Progenitor cell of endocrine pancreas (in vitro differentiated cells): ENCODE measurements at regions not wholly inside any gene's neighbourhood (a gene's known extent, or its start where the extent isn't known, plus 50 kb on each side); places are given as distances from the start of the nearest gene placed in this dataset.
"Not testable (repeated sequence)": the region's sequence is repeated elsewhere in the genome, so short reads cannot be mapped to it uniquely, and the experiment has no call there.

Experiments
- DNase-seq: peaks from one replicate; pipeline ENCODE4 v3.0.0; 2021; ENCODE audit warnings: low spot score; ENCODE audit not compliant: unreplicated experiment
- H3K27ac Mint-ChIP-seq: 2 replicates; pipeline ENCODE4 v1.8.0; 2021; ENCODE audit warnings: mild to moderate bottlenecking, moderate library complexity, mixed read lengths
- H3K27me3 Mint-ChIP-seq: 2 replicates; pipeline ENCODE4 v1.8.0; 2021; ENCODE audit warnings: mixed read lengths
- H3K36me3 Mint-ChIP-seq: 2 replicates; pipeline ENCODE4 v1.8.0; 2022; ENCODE audit warnings: mixed read lengths; ENCODE audit not compliant: insufficient read depth
- H3K4me1 Mint-ChIP-seq: 2 replicates; pipeline ENCODE4 v1.8.0; 2021; ENCODE audit warnings: low read depth, mixed read lengths
- H3K4me3 Mint-ChIP-seq: 2 replicates; pipeline ENCODE4 v1.8.0; 2021; ENCODE audit warnings: low read depth, mild to moderate bottlenecking, moderate library complexity, mixed read lengths
- H3K9me3 Mint-ChIP-seq: 2 replicates; pipeline ENCODE4 v1.8.0; 2021; ENCODE audit warnings: low read depth, mixed read lengths

DNA sequence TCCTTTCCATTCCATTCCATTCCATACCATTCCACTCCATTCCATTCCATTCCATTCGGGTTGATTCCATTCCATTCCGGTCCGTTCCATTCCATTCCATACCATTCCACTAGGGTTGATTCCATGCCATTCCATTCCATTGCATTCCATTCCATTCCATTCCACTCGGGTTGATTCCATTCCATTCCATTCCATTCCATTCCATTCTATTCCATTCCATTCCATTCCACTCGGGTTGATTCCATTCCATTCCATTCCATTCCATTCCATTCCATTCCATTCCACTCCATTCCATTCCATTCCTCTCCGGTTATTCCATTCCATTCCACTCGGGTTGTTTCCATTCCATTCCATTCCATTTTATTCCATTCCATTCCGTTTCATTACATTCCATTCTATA is 153.4 kb downstream of the CWH43 start:
- peaks cover 40% of the 10 kb centered on the region for H3K9me3 Mint-ChIP-seq

GRCh38 chr4:49140351-49140750 is 154.3 kb downstream of the CWH43 start:
- H3K27me3 Mint-ChIP-seq, DNase-seq, H3K4me1 Mint-ChIP-seq, H3K4me3 Mint-ChIP-seq, H3K27ac Mint-ChIP-seq: not testable (repeated sequence)
- H3K9me3 Mint-ChIP-seq = peaks cover 46% of the 10 kb centered on the region
- H3K36me3 Mint-ChIP-seq = peaks cover 24% of the 10 kb centered on the region

More for the DNA sequence above, 153.4 kb downstream of the CWH43 start:
- H3K4me3 Mint-ChIP-seq, H3K4me1 Mint-ChIP-seq, H3K27me3 Mint-ChIP-seq, DNase-seq, H3K27ac Mint-ChIP-seq: not testable (repeated sequence)
- H3K36me3 Mint-ChIP-seq = peaks cover 20% of the 10 kb centered on the region

DNA sequence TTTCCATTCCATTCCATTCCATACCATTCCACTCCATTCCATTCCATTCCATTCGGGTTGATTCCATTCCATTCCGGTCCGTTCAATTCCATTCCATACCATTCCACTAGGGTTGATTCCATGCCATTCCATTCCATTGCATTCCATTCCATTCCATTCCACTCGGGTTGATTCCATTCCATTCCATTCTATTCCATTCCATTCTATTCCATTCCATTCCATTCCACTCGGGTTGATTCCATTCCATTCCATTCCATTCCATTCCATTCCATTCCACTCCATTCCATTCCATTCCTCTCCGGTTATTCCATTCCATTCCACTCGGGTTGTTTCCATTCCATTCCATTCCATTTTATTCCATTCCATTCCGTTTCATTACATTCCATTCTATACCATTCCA is 155.9 kb downstream of the CWH43 start:
- H3K4me1 Mint-ChIP-seq, DNase-seq, H3K27ac Mint-ChIP-seq, H3K4me3 Mint-ChIP-seq, H3K27me3 Mint-ChIP-seq: not testable (repeated sequence)
- peaks cover 25% of the 10 kb centered on the region for H3K36me3 Mint-ChIP-seq
- peaks cover 59% of the 10 kb centered on the region for H3K9me3 Mint-ChIP-seq

- not testable (repeated sequence) for DNase-seq, H3K4me1 Mint-ChIP-seq, H3K27ac Mint-ChIP-seq, H3K27me3 Mint-ChIP-seq, H3K4me3 Mint-ChIP-seq
- Mint-ChIP-seq H3K9me3 (peaks cover 84% of the 10 kb centered on the region), H3K36me3 (peaks cover 38% of the 10 kb centered on the region)
These were observed 161.1 kb downstream of the CWH43 start for GRCh38 chr4:49147143-49147542.

- peaks cover 87% of the 10 kb centered on the region for H3K9me3 Mint-ChIP-seq
- not testable (repeated sequence) for H3K27ac Mint-ChIP-seq, H3K4me3 Mint-ChIP-seq, DNase-seq, H3K27me3 Mint-ChIP-seq, H3K4me1 Mint-ChIP-seq
- peaks cover 38% of the 10 kb centered on the region for H3K36me3 Mint-ChIP-seq
These were observed 161.5 kb downstream of the CWH43 start for GRCh38 chr4:49147596-49147995.

DNA sequence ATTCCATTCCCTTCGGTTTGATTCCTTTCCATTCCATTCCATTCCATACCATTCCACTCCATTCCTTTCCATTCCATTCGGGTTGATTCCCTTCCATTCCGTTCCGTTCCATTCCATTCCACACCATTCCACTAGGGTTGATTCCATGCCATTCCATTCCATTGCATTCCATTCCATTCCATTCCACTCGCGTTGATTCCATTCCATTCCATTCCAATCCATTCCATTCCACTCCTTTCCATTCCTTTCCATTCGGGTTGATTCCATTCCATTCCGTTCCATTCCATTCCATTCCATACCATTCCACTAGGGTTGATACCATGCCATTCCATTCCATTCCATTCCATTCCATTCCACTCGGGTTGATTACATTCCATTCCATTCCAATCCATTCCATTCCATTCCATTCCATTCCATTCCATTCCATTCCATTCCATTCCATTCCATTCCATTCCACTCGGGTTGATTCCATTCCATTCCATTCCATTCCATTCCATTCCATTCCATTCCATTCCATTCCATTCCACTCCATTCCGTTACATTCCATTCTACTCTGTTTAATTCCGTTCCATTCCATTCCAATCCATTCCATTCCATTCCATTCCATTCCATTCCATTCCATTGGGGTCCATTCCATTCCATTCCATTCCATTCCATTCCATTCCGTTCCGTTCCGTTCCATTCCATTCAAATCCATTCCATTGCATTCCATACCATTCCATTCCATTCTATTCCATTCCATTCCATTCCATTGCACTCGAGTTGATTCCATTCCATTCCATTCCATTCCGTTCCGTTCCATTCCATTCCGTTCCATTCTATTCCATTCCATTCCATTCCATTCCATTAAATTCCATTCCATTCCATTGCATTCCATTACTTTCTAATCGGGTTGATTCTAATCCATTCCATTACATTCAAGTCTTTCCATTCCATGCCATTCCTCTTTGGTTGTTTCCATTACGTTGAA is 163.2 kb downstream of the CWH43 start:
- DNase-seq, H3K27me3 Mint-ChIP-seq, H3K4me3 Mint-ChIP-seq, H3K27ac Mint-ChIP-seq, H3K4me1 Mint-ChIP-seq: not testable (repeated sequence)
- Mint-ChIP-seq H3K9me3 (peaks cover 89% of the 10 kb centered on the region), H3K36me3 (peaks cover 42% of the 10 kb centered on the region)

GRCh38 chr4:49150351-49151083 is 164.4 kb downstream of the CWH43 start:
- H3K27me3 Mint-ChIP-seq, H3K4me1 Mint-ChIP-seq, DNase-seq, H3K4me3 Mint-ChIP-seq, H3K27ac Mint-ChIP-seq: not testable (repeated sequence)
- H3K36me3 Mint-ChIP-seq = peaks cover 46% of the 10 kb centered on the region
- peaks cover 91% of the 10 kb centered on the region for H3K9me3 Mint-ChIP-seq

GRCh38 chr4:49153011-49153410 is 166.9 kb downstream of the CWH43 start:
- not testable (repeated sequence) for H3K4me1 Mint-ChIP-seq, H3K27me3 Mint-ChIP-seq, DNase-seq, H3K27ac Mint-ChIP-seq, H3K4me3 Mint-ChIP-seq
- Mint-ChIP-seq H3K9me3 (peaks cover 88% of the 10 kb centered on the region), H3K36me3 (peaks cover 48% of the 10 kb centered on the region)

GRCh38 chr4:49154308-49155103 is 168.4 kb downstream of the CWH43 start:
- H3K36me3 Mint-ChIP-seq = peaks cover 44% of the 10 kb centered on the region
- H3K4me3 Mint-ChIP-seq, H3K27ac Mint-ChIP-seq, DNase-seq, H3K27me3 Mint-ChIP-seq, H3K4me1 Mint-ChIP-seq: not testable (repeated sequence)
- peaks cover 76% of the 10 kb centered on the region for H3K9me3 Mint-ChIP-seq

GRCh38 chr4:49155270-49155669 is 169.2 kb downstream of the CWH43 start:
- not testable (repeated sequence) for H3K4me1 Mint-ChIP-seq, H3K27me3 Mint-ChIP-seq, H3K27ac Mint-ChIP-seq, DNase-seq, H3K4me3 Mint-ChIP-seq
- peaks cover 39% of the 10 kb centered on the region for H3K36me3 Mint-ChIP-seq
- peaks cover 70% of the 10 kb centered on the region for H3K9me3 Mint-ChIP-seq

- not testable (repeated sequence) for H3K4me1 Mint-ChIP-seq, H3K4me3 Mint-ChIP-seq, H3K27ac Mint-ChIP-seq, DNase-seq, H3K27me3 Mint-ChIP-seq
- Mint-ChIP-seq H3K36me3 (peaks cover 31% of the 10 kb centered on the region), H3K9me3 (peaks cover 61% of the 10 kb centered on the region)
These were observed 170.2 kb downstream of the CWH43 start for GRCh38 chr4:49156309-49156708.

DNA sequence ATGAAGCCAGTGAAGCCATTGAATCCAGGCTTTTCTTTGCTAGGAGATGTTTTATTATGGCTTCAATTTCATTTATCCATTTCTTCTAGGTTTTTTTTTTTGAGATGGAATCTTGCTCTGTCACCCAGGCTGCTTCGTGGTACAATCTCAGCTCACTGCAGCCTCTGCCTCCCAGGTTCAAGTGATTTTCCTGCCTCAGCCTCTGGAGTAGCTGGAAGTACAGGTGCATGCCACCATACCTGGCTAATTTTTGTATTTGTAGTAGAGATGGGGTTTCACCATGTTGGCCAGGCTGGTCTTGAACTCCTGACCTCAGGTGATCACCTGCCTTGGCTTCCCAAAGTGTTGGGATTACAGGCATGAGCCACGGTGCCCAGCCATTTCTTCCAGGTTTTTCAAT is 171.6 kb downstream of the CWH43 start:
- H3K4me3 Mint-ChIP-seq, DNase-seq, H3K27ac Mint-ChIP-seq, H3K27me3 Mint-ChIP-seq, H3K4me1 Mint-ChIP-seq: not testable (repeated sequence)
- peaks cover 31% of the 10 kb centered on the region for H3K36me3 Mint-ChIP-seq
- peaks cover 52% of the 10 kb centered on the region for H3K9me3 Mint-ChIP-seq
